Limb (tissue), 2 donors: ENCODE measurements at regions not wholly inside any gene's neighbourhood (a gene's known extent, or its start where the extent isn't known, plus 50 kb on each side); places are given as distances from the start of the nearest gene placed in this dataset.

ENCODE experiments used
- DNase-seq, 2 donors: peaks; one replicate each; pipeline ENCODE4 v3.0.0-alpha.2; 2016; ENCODE audit errors: extremely low spot score in 2 of 2

DNA sequence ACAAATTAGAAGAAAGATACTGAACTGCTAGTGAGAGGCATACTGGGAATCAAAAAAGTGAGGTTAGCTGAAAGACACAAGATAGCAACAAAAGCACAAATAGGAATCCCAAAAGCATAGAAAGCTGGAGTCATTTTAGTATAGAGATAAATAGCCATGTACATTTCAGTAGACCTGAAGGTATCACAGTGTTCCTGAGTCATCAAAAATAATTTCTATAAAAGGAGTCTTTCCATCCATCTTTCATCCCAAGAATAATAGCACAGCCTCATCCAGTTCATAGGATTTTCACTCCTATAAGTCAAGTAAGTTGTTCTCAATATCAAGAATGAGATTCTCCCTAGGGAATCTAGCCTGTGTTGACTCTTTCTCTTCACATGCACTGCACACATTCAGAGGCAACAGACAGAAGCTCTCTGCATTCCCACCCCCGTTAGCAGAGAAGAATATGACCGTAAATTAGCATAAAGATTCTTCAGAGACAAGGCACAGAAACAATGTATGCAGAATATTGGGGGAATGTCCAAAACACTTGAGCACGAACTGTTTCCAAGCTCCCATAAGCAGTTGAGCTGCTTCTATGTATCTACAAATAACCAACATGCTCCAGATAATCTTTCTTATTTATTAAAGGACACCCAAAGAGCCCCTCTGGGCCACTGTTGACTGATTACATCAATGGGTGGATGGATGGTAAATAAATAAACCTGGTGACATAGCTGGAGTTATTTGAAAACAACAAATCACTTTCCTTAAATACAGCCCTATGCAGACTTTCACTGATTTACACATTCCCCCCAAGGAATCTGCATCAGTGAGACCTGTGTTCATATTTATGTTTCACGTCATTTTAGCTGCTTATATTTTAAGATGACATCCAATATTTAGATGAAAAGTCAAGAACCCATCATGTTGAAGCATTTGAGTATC lies 174.5 kb upstream of the PKDCC start:
- DNase-seq = no peak

DNA sequence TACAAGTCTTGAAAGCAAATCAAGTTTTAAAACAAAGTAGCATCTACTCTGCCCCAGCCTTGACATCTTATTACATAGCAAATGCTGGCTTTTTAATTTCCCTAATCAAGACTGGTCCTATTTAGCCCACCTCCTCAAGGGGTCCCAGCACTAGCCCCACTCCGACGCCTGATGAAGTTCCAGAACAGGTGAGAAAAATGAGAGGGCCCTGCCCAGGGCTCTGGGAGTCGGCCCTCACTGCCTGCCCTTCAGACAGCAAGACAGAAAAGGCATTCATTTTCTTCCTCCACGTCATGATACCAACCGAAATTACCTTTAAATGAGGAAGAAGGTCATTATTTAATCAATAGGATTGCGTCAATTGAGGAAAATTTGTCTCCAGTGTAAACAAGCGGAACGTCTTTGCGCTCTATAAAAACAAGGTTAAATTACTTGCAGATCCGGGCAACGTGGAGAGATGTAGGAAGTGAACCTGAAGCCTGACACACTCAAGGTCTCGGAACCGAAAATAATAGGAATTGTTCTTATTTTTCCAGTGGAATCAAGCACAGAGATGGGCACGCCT lies 170.6 kb upstream of the PKDCC start:
- no peak for DNase-seq

DNA sequence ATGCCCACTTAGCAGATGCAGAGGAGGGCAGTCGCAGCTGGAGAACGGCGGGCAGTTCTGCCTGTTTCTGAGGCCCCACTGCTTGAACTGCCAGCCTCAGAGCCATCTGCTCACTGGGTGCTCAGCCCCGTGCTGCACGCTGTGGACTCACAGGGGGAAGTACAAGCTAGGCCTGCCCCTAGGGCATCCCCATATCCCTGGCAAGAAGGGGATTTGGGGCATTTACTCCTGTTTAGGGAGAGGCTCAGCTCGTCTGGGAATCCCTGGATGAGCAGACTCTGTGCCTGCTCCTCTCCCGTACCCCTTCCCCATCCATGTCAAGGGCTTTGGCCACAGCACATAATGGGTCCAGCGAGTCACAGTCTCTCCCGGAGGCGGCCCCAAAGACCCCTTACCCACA lies 169.8 kb upstream of the PKDCC start:
- no peak for DNase-seq

DNA sequence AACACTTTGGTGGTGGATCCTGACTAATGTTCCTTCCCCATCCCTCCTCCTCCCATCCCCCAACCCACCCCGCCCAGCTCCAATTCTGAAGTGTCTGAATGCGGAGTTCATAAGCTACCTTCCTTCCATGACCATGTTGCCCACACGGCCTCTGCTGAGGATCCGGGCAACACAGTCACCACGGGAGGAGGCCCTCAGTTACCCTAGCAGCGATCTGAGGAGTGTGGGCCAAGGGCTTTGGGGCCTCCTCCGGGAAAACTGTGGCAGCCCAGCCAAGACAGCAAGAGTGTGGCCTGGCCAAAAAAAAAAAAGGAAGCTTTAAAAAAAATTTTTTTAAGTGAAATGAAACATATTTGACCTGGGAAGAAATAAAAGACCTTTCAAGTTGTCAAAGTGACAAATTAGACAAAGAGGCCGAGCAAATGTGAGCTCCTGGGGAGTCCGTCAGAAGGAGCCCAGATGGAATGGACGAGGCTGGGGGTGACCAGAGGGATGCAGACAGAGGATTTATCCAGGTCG lies 169.0 kb upstream of the PKDCC start:
- peak in 1 of 2 donors; percentile 44 for DNase-seq

DNA sequence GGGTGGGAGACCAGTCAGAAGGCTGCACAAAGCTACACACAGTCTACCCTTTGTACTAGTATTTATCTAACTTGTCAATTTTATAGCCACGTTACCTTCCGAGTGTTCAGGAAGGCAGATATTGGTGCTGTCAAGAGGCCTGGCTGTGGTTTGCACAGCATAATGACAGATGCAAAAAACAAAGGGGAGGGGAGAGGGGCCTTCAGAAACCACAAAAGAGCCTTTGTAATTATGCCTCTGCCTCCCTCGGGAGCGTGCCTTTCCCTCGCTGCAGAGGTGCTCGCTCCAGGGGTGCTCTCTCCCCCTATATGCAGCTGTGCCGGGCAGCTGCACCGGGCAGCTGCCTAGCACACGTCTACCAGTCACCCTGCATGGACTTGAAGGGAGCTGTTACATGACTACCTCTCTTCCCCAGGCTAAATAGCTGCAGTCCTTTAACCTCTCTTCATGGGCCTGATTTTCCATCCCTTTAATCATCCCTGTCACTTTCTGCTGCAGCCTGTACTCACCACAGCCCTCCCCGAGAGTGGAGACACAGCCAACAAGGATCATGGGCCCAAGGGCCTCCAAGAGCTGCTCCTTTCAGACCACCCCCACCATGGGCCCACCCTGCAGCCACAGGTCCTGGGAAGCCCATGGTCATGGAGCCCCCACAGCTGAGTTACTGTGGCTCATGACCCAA lies 168.4 kb upstream of the PKDCC start:
- DNase-seq = peak in 1 of 2 donors; percentile 46

DNA sequence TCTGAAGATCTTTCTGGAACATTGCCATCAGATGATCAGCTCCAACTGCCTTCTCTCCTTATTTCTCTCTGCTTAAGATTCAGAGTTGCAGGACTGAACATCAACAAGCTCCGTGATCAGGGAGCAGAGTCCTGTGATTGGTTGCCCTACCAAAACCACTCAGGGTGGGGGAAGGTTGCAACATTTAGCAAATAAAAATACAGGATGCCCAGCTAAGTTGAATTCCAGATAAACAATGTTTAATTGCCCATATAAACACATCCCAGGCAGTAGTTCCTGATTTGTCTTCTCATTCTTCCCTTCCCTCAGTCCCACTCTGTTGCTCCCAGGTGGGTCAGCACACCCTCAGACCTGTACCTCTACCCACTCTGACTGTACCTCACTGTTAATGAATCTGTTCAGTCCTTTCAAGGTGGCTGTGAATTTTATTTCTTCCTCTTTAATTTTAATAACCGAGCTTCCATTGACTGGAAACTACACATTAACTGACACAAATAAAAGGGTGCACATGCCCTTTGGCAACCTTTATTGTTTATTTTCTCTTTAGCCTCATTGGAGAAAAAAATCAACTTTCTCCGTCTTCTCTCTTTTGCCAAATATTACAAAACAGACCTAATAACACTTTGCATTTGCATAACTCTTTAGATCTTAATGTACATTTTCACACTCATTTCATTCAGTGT lies 167.1 kb upstream of the PKDCC start:
- DNase-seq = no peak

DNA sequence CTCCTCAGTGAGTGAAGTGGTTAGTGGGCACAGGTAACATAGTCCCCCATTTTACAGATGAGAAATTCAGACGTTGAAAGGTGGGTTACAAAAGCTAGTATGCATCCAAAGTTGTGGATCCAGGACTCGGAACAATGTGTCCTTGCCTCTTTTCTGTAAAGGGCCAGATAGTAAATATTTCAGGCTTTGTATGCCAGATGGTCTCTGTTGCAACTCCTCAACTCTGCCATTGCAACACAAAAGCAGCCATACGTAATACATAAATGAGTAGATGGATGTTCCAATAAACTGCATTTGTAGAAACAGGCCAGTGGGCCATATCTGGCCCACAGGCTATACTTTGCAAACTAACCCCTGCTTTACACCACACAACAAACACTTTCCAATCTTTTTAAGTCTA lies 166.6 kb upstream of the PKDCC start:
- no peak for DNase-seq

DNA sequence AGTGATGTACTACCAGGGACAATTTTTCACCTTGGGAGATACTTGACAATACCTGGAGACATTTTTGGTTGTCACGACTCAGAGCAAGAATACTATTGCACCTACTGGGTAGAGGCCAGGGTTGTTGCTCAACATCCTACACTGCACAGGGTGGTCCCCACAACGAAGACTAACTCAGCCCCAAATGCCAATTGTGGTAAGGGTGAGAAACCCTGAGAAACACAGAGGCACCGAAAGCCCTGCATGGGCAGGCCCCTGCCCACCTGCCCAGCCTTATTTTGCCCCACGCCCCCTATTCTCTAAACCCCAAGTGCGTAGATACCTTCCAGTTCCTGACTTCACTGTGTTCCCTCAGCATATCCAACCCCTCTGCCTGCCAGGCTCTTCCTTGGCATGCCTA lies 163.1 kb upstream of the PKDCC start:
- no peak for DNase-seq

DNA sequence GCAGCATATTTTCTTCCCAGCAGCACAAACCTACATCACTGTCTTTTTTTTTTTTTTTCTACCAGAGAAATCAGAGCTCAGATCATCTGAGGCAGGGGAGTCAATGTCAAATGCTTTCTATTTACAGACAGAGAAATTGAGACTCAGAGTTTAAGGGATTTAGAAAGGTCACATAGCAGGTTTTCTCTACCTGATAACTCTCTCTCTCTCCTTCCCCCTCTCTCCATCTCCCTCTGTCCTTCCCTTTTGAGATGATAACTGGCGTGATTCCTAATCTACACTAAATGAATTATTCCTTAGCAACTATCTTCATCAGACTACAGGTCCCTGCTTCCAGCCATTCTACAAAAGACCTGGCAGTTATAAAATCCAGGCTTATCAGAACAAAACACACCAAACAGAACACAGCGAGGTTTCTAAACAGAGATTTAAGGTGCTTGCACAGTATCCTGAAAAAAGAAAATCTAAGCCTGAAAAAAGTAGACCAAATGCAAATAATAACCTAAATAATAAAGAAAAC lies 161.6 kb upstream of the PKDCC start:
- DNase-seq = no peak

DNA sequence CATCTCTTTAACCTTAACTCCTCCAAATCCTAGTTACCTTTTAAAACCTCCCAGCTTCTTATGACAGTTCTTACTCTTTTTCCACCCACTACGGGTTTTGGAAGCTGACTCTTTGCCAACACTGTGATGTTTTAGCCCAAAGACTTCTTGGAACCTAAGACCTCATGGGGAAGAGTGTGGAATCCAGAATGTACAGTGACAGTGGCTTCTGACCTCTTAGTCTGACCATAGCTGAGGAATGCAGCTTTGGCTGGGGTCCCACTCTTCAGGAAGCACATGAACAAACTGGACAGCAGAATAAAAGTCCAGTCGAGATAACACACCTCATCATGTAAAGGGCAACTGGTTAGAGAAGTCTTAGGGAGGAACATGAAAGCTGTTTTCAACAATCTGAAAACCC lies 161.1 kb upstream of the PKDCC start:
- no peak for DNase-seq

DNA sequence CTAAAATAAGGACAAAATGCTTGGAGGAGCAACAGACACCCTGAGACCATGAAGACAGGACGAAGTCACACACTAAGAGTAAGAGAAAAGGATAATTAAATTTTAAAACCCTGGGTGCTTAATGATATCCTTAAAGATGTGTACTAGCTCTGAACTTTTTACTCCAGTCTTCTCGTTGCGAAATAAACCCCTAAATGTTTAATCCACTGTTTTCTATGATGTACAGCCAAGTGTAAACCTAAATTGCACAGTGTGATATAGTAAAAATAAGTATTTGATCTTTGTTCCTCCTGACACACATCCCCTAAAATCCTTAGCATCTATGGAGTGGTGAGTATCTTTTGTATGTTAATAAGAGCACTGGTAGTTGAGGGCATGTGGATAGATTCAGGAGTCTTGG lies 157.5 kb upstream of the PKDCC start:
- DNase-seq = no peak

DNA sequence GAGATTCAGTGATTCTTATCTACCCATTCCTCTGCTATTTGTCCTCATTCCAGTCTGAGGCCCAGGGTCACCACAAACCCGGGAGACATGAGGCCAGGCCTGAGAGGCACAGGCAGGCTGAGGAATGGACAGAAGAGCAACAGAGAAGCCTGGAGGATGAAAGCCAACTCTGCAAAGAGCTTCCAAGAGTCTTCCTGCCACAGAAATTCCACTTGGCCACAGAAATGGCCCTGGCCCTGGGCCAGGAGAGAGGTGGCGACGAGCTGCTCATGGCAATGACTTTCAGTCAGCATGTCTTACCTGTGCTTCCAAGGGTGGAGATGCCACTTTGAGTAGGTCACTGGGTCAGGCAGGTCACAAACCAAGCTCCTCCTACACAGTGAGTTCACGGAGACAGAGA lies 155.3 kb upstream of the PKDCC start:
- DNase-seq = no peak

DNA sequence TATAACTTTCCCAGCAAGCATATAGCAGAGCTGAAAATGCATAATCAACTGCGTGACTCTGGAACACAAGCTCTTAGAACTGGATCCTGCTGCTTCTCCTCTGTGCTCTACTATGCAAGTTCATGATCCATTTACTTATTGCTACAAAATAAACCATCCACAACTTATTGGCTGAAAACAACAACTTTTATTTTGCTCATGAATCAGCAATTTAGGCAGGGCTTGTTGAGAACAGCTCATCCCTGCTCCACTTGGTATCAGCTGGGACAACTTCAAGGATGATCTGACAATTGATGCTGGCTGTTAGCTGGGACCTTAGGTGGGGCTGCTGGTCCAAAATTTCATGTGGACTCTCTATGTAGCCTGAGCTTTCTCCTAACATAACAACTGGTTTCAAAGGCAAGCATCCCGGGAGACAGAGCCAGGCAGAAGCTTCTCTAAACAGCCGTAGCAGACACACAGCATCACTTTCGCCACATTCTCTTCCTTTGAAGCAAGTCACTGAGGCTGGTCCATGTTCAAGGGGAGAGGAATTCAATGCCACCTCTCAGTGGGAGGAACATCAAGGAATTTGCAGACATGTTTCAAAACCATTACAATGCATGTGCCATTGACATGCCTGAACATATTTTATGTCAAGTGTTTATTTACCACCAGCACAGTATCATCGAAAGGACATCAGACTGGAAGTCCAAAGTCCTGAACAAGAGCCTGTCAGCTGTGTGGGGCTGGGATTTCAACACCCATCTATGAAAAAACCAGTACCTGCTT lies 153.1 kb upstream of the PKDCC start:
- DNase-seq = no peak

DNA sequence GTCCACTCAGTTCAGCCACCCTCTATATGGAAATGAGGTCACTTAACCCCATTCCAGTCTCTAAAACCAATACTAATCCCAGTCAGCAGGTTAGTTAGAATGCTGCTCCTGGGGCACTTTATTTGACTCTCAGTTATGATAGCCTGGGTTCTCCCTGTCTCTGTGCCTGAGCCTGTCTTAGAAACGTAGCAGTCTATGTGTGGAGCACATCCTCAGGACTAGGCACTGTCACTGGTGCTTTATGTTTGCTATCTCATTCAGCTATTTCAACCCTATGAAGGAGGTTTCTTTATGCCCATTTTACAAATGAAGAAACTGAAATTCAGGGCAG lies 152.5 kb upstream of the PKDCC start:
- DNase-seq = no peak

DNA sequence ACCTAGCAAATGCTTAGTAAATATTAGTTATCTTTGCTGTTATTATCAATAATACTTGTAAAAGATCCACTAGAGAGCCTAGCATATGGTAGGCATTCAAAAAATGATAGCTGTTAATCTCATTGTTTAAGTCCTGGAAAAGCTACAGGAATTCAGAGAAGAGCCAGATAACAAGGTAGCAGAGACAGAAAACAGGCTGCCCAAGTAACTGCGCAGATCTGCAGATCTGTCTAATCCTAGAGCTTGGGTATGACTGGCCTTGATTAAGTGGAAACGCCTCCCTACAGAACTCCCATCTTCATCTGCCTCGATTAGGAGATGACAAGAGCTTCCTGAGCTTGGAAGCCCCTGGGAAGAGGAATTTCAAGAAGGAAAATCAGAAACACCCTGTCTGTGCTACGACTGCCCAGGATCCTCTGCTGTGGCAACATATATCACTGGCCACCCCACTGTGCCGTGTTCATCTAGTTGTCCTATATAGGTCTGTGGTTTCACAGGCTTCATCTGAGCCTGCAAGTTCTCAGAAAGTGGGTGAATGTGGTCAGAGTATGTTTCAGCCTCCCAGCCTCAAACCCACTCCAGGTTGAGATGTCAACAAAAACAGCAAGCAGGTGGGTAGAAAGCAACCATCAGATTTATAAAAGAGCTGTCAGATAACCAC lies 151.5 kb upstream of the PKDCC start:
- no peak for DNase-seq

DNA sequence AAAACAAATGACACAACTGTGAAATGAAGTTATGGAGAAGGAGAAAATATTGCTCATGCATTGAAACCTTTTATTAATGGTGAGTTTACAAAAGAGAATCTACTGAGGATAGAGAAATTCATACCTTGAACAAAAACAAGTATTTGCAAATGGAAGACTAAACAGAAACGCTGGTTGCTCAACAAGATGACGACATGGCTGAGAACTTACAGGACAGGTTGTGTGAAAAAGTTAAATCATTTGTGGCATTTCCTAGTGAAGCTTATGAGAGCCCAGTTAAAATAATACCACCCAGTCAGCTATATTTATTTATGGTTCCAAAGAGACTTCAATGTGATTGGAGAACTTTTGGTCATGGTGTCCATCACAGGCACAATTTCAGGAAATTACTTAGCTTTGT lies 148.6 kb upstream of the PKDCC start:
- DNase-seq = no peak

DNA sequence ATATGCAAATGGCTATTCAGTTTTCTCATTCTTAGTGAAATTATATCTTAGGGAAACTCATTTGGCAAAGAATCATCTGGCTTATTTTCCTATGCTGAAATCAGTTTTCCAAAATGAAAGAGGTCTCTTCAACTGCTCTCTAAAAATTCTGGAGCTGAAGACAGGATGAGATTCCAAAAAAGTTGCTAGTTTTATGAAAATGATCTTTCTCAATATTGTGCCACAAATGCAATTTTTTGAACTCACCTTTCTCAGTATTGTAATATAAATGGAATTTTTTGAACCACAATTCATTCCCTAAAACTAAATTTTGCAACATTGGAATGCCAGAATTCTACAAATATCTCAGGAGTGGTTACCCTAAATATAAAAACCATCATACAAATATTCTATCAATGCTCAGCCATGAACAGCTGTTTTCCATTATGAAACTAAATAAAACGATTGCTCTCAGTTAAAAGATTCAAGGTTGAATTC lies 147.7 kb upstream of the PKDCC start:
- no peak for DNase-seq

DNA sequence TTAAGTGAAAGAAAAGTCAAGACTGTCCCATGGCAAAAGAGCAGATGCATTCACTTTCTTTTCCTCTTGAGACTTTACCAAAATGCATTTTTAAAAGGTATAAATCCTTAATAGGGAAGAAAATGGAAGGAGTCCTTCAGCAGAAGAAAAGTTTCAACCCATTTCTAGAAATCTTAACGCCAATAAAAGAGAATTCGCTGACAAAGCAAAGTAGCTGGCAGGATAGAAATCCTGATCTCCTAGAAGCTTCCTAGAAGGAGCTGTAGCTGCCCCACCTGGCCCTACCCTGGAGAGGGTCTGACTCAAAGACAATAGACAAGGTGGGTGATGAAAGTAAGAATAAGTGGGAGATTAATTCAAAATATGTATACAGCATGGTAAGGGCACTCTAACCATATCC lies 144.9 kb upstream of the PKDCC start:
- DNase-seq = no peak

DNA sequence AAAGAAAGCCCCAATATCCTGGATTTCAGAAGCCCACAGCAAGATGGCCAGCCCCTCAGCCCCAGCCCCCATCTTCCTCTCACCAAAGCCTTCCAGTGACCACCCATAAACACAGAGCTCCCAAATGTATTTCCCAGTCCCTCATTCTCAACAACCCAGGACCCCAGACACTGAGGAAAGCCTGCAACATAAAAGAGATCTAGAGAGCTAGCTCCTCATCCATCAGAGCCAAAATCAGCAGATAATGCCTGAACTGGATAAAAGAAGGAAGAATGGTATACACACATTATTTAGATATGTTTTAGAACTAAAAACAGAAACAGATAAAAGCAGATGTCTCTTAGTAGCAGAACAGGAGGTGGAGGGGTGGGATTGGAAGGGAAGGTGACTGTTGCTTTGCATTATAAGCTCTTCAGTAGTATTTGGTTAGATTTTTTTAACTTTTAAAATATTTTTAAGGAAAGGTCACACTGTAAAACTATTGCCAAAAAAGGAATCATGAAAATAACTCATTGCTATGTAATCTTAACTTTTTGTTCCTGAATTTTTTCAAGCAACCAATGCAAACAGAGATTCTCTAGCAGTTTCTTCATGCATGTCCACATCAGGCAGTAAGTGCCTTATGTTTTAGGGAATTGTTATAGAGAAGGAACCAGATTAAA lies 144.2 kb upstream of the PKDCC start:
- no peak for DNase-seq

DNA sequence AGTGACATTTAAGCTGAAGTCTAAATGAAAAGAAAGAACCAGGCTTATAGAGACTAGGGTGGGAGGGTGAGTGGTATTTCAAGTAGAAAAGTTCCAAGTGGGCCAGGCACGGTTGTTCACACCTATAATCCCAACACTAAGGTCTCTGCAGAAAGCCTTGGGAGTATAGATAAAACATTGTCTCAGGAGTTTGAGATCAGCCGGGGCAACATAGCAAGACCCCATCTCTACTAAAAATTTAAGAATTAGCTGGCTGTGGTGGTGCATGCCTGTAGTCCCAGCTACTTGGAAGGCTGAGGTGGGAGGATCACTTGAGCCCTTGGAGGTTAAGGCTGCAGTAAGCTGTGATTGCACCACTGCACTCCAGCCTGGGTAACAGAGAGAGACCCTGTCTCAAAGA lies 143.4 kb upstream of the PKDCC start:
- DNase-seq = no peak
